CD14-positive monocyte (primary cell): ENCODE measurements at regions not wholly inside any gene's neighbourhood (a gene's known extent, or its start where the extent isn't known, plus 50 kb on each side); places are given as distances from the start of the nearest gene placed in this dataset.

Experiments
- DNase-seq, 3 donors: peaks; one replicate each; pipeline ENCODE4 v3.0.0-alpha.2; 2011 to 2022
- H2AFZ ChIP-seq: 2 replicates; pipeline ENCODE4 v1.6.0; 2012; ENCODE audit warnings: mild to moderate bottlenecking, low read depth, low read length, inconsistent platforms; ENCODE audit not compliant: insufficient read depth, poor library complexity, severe bottlenecking
- H3K27ac ChIP-seq, 2 donors: 1 replicate in 1 of 2; 2 replicates in 1 of 2; pipeline ENCODE4 v1.5.1; 2012 to 2013; ENCODE audit warnings: low read length in 2 of 2, control low read depth in 1 of 2, inconsistent platforms in 1 of 2, low read depth in 1 of 2, mild to moderate bottlenecking in 1 of 2
- H3K27me3 ChIP-seq, 2 donors: one replicate each; pipeline versions ENCODE4 v1.6.0 to v1.6.1; 2011 to 2013; ENCODE audit warnings: low read length in 2 of 2; ENCODE audit not compliant: control insufficient read depth in 2 of 2, insufficient read depth in 2 of 2
- H3K36me3 ChIP-seq, 2 donors: replicated peaks in 1 of 2; 1 replicate in 1 of 2; 2 replicates in 1 of 2; pipeline versions ENCODE4 v1.5.1 to v1.6.1; 2012 to 2013; ENCODE audit warnings: low read length in 2 of 2, control low read depth in 1 of 2, inconsistent platforms in 1 of 2, mild to moderate bottlenecking in 1 of 2; ENCODE audit not compliant: insufficient read depth in 2 of 2, control insufficient read depth in 1 of 2
- H3K4me1 ChIP-seq, 2 donors: 1 replicate in 1 of 2; 2 replicates in 1 of 2; pipeline versions ENCODE4 v1.5.1 to v1.6.1; 2012 to 2013; ENCODE audit warnings: low read length in 2 of 2, control low read depth in 1 of 2, inconsistent platforms in 1 of 2, mild to moderate bottlenecking in 1 of 2, moderate library complexity in 1 of 2; ENCODE audit not compliant: insufficient read depth in 2 of 2, control insufficient read depth in 1 of 2
- H3K4me2 ChIP-seq: replicated peaks from 2 replicates; pipeline ENCODE3; 2012; ENCODE audit warnings: low read length, moderate library complexity, mild to moderate bottlenecking; ENCODE audit not compliant: poor library complexity, severe bottlenecking; ENCODE audit errors: extremely low read depth
- H3K4me3 ChIP-seq, 3 experiments: fragments of 200-600 bp in 1 of 3; sonication (generic) in 1 of 3; replicated peaks in 1 of 3; 1 replicate in 2 of 3; 2 replicates in 1 of 3; pipeline ENCODE4 v1.5.1; 2011 to 2013; ENCODE audit warnings: low read length in 3 of 3, mild to moderate bottlenecking in 3 of 3, control low read depth in 2 of 3, low read depth in 2 of 3, inconsistent platforms in 1 of 3, moderate library complexity in 1 of 3
- H3K79me2 ChIP-seq: 2 replicates; pipeline ENCODE4 v1.6.0; 2012; ENCODE audit warnings: mild to moderate bottlenecking, control low read depth, inconsistent platforms, low read length, moderate library complexity; ENCODE audit not compliant: insufficient read depth
- H3K9ac ChIP-seq: 2 replicates; pipeline ENCODE4 v1.6.0; 2017; ENCODE audit warnings: low read length, mild to moderate bottlenecking; ENCODE audit not compliant: insufficient read depth, poor library complexity, severe bottlenecking
- H3K9me3 ChIP-seq, 2 donors: replicated peaks in 1 of 2; 1 replicate in 1 of 2; 2 replicates in 1 of 2; pipeline versions ENCODE4 v1.5.1 to v1.6.1; 2012 to 2013; ENCODE audit warnings: low read length in 2 of 2, control low read depth in 1 of 2; ENCODE audit not compliant: control insufficient read depth in 1 of 2, insufficient read depth in 1 of 2
- H4K20me1 ChIP-seq: 2 replicates; pipeline ENCODE4 v1.6.0; 2012; ENCODE audit warnings: mild to moderate bottlenecking, low read length, control low read depth, moderate library complexity; ENCODE audit not compliant: insufficient read depth
- H3K27ac Mint-ChIP-seq, 7 donors: one replicate each; pipeline ENCODE4 v1.8.0; 2020; ENCODE audit warnings: mild to moderate bottlenecking in 7 of 7, mixed read lengths in 7 of 7, moderate library complexity in 6 of 7, inconsistent platforms in 2 of 7
- H3K27me3 Mint-ChIP-seq, 3 donors: one replicate each; pipeline ENCODE4 v1.8.0; 2021 to 2022; ENCODE audit warnings: low read depth in 3 of 3, mild to moderate bottlenecking in 3 of 3, mixed read lengths in 3 of 3, moderate library complexity in 3 of 3, inconsistent platforms in 1 of 3
- H3K36me3 Mint-ChIP-seq, 2 donors: one replicate each; pipeline ENCODE4 v1.8.0; 2020; ENCODE audit warnings: mixed read lengths in 2 of 2, inconsistent platforms in 1 of 2, mild to moderate bottlenecking in 1 of 2
- H3K4me1 Mint-ChIP-seq: one replicate; pipeline ENCODE4 v1.8.0; 2020; ENCODE audit warnings: mild to moderate bottlenecking, mixed read lengths
- H3K4me3 Mint-ChIP-seq, 2 donors: one replicate each; pipeline ENCODE4 v1.8.0; 2020; ENCODE audit warnings: mild to moderate bottlenecking in 2 of 2, mixed read lengths in 2 of 2, moderate library complexity in 1 of 2
- H3K9me3 Mint-ChIP-seq, 7 donors: one replicate each; pipeline ENCODE4 v1.8.0; 2020 to 2022; ENCODE audit warnings: mixed read lengths in 7 of 7, mild to moderate bottlenecking in 6 of 7, moderate library complexity in 6 of 7, inconsistent platforms in 2 of 7
- WGBS: methylation state at CpG from one replicate; pipeline ENCODE4 v1.1.5; 2013; ENCODE audit warnings: missing lambda C conversion rate; ENCODE audit not compliant: insufficient coverage; 5-methylcytosine and 5-hydroxymethylcytosine counted together
- intact Hi-C, 2 donors: fragments of 100-400 bp; cut with micrococcal nuclease; formaldehyde crosslinking; loops; one replicate each; pipeline versions ENCODE4 v1.15.0 to v1.15.1; 2023
- TF ChIP-seq, protein P1 (sequence below): fragments of 200-600 bp; IDR thresholded peaks from one replicate; pipeline ENCODE4 v1.8.0; 2022; ENCODE audit warnings: antibody characterized with exemption, mild to moderate bottlenecking

DNA sequence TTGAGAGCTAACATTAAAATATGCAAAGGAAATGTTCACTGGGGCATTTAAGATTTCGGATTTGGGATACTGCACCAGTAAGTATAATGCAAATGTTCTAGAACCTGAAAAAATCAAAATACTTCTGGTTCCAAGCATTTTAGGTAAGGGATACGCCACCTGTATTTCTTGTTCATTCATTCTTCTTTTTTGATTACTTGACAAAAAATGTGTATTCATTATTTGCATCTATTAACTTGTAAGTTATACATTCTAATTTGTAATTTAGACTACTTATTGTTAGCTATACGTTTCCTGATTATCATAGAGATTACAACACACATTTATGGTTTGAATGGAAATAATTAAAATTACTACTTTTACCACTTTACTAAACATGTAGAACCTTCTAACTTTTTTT, 486.9 kb downstream of the SOX5 start:
- no peaks in the 10 kb centered on the region for H3K36me3 ChIP-seq
- Mint-ChIP-seq H3K36me3 (no peaks in the 10 kb centered on the region), H3K27me3 (peaks cover 0 to 2% (median 0%) of the 10 kb centered on the region in 3 donors), H3K27ac (no peak overlapping the region), H3K4me1 (no peaks in the 10 kb centered on the region), H3K9me3 (peaks cover 5 to 24% (median 18%) of the 10 kb centered on the region in 7 donors), H3K4me3 (no peak overlapping the region)
- no peaks in the 10 kb centered on the region for H3K4me1 ChIP-seq
- peaks cover 15 to 23% of the 10 kb centered on the region in 2 donors for H3K9me3 ChIP-seq
- no peaks in the 10 kb centered on the region for H4K20me1 ChIP-seq
- TF ChIP-seq, protein P1, sequence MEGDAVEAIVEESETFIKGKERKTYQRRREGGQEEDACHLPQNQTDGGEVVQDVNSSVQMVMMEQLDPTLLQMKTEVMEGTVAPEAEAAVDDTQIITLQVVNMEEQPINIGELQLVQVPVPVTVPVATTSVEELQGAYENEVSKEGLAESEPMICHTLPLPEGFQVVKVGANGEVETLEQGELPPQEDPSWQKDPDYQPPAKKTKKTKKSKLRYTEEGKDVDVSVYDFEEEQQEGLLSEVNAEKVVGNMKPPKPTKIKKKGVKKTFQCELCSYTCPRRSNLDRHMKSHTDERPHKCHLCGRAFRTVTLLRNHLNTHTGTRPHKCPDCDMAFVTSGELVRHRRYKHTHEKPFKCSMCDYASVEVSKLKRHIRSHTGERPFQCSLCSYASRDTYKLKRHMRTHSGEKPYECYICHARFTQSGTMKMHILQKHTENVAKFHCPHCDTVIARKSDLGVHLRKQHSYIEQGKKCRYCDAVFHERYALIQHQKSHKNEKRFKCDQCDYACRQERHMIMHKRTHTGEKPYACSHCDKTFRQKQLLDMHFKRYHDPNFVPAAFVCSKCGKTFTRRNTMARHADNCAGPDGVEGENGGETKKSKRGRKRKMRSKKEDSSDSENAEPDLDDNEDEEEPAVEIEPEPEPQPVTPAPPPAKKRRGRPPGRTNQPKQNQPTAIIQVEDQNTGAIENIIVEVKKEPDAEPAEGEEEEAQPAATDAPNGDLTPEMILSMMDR, result no peak
- intact Hi-C loops, result no loop called here
- H3K79me2 ChIP-seq, result no peaks in the 10 kb centered on the region
- no peak overlapping the region for H3K4me3 ChIP-seq
- H3K9ac ChIP-seq, result no peak overlapping the region
- H2AFZ ChIP-seq, result no peak overlapping the region
- no peak overlapping the region for H3K4me2 ChIP-seq
- no peak overlapping the region for H3K27ac ChIP-seq
- no peak for DNase-seq
- 80% methylated on average over 1 of the region's 3 CpGs for WGBS
- H3K27me3 ChIP-seq, result no peaks in the 10 kb centered on the region

DNA sequence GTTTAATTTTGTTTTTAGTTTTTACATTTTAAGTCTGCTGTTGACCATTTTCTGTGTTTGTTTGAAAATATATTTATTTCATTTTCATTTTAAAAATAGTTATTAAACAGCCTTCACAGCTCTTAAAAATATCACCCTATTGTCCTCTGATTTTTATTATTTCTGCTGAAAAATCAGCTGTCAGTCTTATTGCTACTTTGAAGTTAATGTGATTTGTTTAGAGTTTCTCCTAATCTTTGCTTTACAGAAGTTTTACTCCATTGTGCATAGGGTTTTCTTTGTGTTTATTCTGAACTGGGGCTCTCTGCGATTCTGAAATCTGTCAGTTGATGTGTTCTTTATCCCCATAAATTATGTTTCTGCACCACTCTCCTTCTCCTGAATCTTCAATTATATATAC, 486.3 kb downstream of the SOX5 start:
- Histone ChIP-seq H3K79me2 (no peaks in the 10 kb centered on the region), H3K4me1 (no peaks in the 10 kb centered on the region), H3K9me3 (peaks cover 12 to 24% of the 10 kb centered on the region in 2 donors), H3K27ac (no peak overlapping the region), H3K4me3 (no peak overlapping the region), H3K36me3 (no peaks in the 10 kb centered on the region), H3K4me2 (no peak overlapping the region), H3K27me3 (no peaks in the 10 kb centered on the region), H2AFZ (no peak overlapping the region), H3K9ac (no peak overlapping the region), H4K20me1 (no peaks in the 10 kb centered on the region)
- WGBS, result no CpG with 5 or more reads among the region's 1 CpG
- Mint-ChIP-seq H3K4me1 (no peaks in the 10 kb centered on the region), H3K27me3 (peaks cover 0 to 2% (median 0%) of the 10 kb centered on the region in 3 donors), H3K36me3 (no peaks in the 10 kb centered on the region), H3K27ac (no peak overlapping the region), H3K4me3 (no peak overlapping the region), H3K9me3 (peaks cover 8 to 26% (median 18%) of the 10 kb centered on the region in 7 donors)
- DNase-seq, result no peak
- TF ChIP-seq, protein P1, result no peak
- intact Hi-C loops, result no loop called here
